Esophagus muscularis mucosa (tissue), 4 donors: ENCODE measurements at regions not wholly inside any gene's neighbourhood (a gene's known extent, or its start where the extent isn't known, plus 50 kb on each side); places are given as distances from the start of the nearest gene placed in this dataset.

Source experiments
- DNase-seq: peaks from one replicate; pipeline ENCODE4 v3.0.0-alpha.2; 2017; ENCODE audit errors: extremely low spot score
- H3K27ac ChIP-seq, 4 donors: fragments of 200-600 bp; sonication (generic); replicated peaks in 1 of 4; 1 replicate in 3 of 4; 2 replicates in 1 of 4; pipeline ENCODE4 v1.5.1; 2016 to 2019; ENCODE audit warnings: mild to moderate bottlenecking in 1 of 4
- H3K27me3 ChIP-seq, 4 donors: fragments of 200-600 bp; sonication (generic); one replicate each; pipeline versions ENCODE4 v1.5.1 to v1.6.0; 2016 to 2019
- H3K36me3 ChIP-seq, 4 donors: fragments of 200-600 bp; sonication (generic); one replicate each; pipeline ENCODE4 v1.5.1; 2016 to 2019
- H3K4me1 ChIP-seq, 4 donors: fragments of 200-600 bp; sonication (generic); one replicate each; pipeline ENCODE4 v1.5.1; 2016 to 2019
- H3K4me3 ChIP-seq, 4 donors: fragments of 200-600 bp; sonication (generic); 1 replicate in 2 of 4; 2 replicates in 2 of 4; pipeline ENCODE4 v1.5.1; 2016 to 2019; ENCODE audit warnings: mild to moderate bottlenecking in 4 of 4, moderate library complexity in 1 of 4
- H3K9me3 ChIP-seq, 4 donors: fragments of 200-600 bp; sonication (generic); 1 replicate in 3 of 4; 2 replicates in 1 of 4; pipeline ENCODE4 v1.5.1; 2016 to 2019
- EP300 ChIP-seq: sonication (generic); formaldehyde crosslinking; IDR thresholded peaks from one replicate; pipeline ENCODE4 v1.6.1; 2017; ENCODE audit warnings: antibody characterized with exemption
- POLR2A ChIP-seq: fragments of 450-650 bp; IDR thresholded peaks from one replicate; pipeline ENCODE4 v1.6.1; 2017; ENCODE audit warnings: antibody characterized with exemption, moderate library complexity, mild to moderate bottlenecking, low read depth
- POLR2AphosphoS5 ChIP-seq, 2 donors: sonication (generic); formaldehyde crosslinking; IDR thresholded peaks; one replicate each; pipeline ENCODE4 v1.6.1; 2017; ENCODE audit warnings: antibody characterized with exemption in 2 of 2
- WGBS: methylation state at CpG from one replicate; pipeline ENCODE4 v1.1.5; 2018; 5-methylcytosine and 5-hydroxymethylcytosine counted together
- intact Hi-C: fragments of 100-400 bp; cut with DNase I; formaldehyde crosslinking; loops from one replicate; pipeline ENCODE4 v1.15.1; 2023
- TF ChIP-seq, protein P1 (sequence below), 3 experiments: fragments of 200-600 bp in 2 of 3; fragments of 450-650 bp in 1 of 3; sonication (generic) in 2 of 3; IDR thresholded peaks; one replicate each; pipeline ENCODE4 v1.5.1; 2017 to 2019; ENCODE audit warnings: antibody characterized with exemption in 3 of 3, mild to moderate bottlenecking in 2 of 3, moderate library complexity in 1 of 3

DNA sequence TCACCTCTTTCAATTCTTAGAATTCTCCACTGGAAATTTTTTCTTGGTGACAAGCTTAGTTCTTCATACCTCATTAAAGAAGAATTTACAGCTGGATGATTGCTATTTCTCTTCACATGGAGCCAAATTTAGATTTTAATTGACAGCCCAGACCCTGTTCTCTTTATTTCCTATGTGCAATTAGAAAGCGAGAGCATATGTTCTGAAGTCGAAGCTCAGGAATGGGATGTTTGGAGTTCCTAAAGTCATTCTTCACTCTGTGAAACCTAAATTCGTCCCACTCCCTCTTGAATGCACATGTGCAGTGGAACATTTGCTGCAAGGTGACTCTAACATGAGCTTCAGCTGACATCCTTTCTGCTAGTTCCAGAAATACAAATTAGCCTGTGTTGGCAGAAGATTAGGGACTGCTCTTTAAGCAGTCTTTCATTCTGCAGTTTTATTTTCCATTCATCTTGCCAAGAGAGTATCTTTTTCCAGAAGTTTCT is 129.3 kb upstream of the KCNJ16 start:
- DNase-seq = no peak
- TF ChIP-seq POLR2AphosphoS5 (IDR thresholded peaks at IDR 0.05) = peak in 1 of 2 donors; percentile 30
- TF ChIP-seq, protein P1, sequence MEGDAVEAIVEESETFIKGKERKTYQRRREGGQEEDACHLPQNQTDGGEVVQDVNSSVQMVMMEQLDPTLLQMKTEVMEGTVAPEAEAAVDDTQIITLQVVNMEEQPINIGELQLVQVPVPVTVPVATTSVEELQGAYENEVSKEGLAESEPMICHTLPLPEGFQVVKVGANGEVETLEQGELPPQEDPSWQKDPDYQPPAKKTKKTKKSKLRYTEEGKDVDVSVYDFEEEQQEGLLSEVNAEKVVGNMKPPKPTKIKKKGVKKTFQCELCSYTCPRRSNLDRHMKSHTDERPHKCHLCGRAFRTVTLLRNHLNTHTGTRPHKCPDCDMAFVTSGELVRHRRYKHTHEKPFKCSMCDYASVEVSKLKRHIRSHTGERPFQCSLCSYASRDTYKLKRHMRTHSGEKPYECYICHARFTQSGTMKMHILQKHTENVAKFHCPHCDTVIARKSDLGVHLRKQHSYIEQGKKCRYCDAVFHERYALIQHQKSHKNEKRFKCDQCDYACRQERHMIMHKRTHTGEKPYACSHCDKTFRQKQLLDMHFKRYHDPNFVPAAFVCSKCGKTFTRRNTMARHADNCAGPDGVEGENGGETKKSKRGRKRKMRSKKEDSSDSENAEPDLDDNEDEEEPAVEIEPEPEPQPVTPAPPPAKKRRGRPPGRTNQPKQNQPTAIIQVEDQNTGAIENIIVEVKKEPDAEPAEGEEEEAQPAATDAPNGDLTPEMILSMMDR (IDR thresholded peaks at IDR 0.05) = no peak
- Histone ChIP-seq H3K27ac (peak overlapping the region; percentile 9 to 50 (median 27)), H3K4me3 (no peak overlapping the region), H3K4me1 (peaks cover 10 to 17% (median 16%) of the 10 kb centered on the region in 4 donors), H3K27me3 (no peaks in the 10 kb centered on the region), H3K36me3 (no peaks in the 10 kb centered on the region), H3K9me3 (no peaks in the 10 kb centered on the region)
- WGBS = 24% methylated on average over 3 of the region's 3 CpGs
- intact Hi-C loops = no loop called here

DNA sequence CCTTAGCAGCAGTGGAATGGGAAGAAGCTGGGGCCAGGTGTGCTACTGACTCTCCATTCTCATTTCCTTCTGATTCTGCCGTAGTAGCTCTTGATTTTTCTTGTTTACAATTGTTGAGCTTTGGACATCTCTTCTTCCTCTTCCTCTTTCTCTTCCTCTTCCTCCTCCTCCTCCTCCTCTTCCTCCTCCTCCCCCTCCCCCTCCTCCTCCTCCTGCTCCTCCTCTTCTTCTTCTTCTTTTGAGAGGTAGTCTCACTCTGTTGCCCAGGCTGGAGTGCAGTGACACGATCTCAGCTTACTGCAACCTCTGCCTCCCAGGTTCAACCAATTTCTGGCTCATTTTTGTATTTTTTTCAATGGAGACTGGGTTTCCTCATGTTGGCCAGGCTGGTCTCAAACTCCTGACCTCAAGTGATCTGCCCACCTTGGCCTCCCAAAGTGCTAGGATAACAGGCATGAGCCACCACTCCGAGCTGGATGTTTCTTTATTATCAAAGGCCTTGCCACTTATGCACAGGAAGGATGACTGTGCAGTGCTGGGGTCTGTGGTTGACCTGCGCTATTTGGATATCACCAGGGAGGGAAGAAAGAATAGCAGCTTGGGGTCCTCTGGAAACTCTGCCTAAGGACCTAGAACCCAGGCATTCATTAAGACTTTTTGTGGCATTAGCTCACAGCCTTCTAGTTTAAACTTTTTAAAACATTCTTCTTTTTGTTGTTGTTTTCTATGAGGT is 127.8 kb upstream of the KCNJ16 start:
- WGBS = 79% methylated on average over 4 of the region's 4 CpGs
- Histone ChIP-seq H3K9me3 (no peaks in the 10 kb centered on the region), H3K4me1 (peaks cover 10 to 17% (median 16%) of the 10 kb centered on the region in 4 donors), H3K27ac (no peak overlapping the region), H3K27me3 (no peaks in the 10 kb centered on the region), H3K36me3 (no peaks in the 10 kb centered on the region), H3K4me3 (no peak overlapping the region)
- intact Hi-C loops = no loop called here
- no peak for DNase-seq
- no peak for TF ChIP-seq POLR2AphosphoS5 (IDR thresholded peaks at IDR 0.05)
- TF ChIP-seq, protein P1 (IDR thresholded peaks at IDR 0.05) = no peak

DNA sequence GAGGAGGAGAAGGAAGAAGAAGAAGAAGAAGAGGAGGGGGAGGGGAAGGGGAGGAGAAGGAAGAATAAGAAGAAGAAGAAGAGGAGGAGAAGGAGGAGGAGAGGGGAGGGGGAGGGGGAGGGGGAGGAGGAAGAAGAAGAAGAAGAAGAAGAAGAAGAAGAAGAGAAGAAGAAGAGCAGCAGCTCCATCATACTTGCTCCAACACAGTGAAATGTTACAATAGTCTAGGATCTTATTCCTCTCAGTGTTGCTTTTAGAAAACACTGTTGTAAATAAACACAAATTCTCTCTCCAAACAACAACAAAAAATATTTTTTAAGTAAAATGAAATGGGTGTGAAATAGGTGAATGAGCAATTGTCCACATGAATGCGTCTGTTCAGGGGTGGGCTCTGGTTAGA is 126.6 kb upstream of the KCNJ16 start:
- no peak for DNase-seq
- 100% methylated on average over 1 of the region's 1 CpG for WGBS
- Histone ChIP-seq H3K36me3 (no peaks in the 10 kb centered on the region), H3K9me3 (no peaks in the 10 kb centered on the region), H3K4me3 (no peak overlapping the region), H3K27ac (no peak overlapping the region), H3K4me1 (peaks cover 10 to 17% (median 16%) of the 10 kb centered on the region in 4 donors), H3K27me3 (no peaks in the 10 kb centered on the region)
- intact Hi-C loops = no loop called here
- no peak for TF ChIP-seq POLR2AphosphoS5 (IDR thresholded peaks at IDR 0.05)

DNA sequence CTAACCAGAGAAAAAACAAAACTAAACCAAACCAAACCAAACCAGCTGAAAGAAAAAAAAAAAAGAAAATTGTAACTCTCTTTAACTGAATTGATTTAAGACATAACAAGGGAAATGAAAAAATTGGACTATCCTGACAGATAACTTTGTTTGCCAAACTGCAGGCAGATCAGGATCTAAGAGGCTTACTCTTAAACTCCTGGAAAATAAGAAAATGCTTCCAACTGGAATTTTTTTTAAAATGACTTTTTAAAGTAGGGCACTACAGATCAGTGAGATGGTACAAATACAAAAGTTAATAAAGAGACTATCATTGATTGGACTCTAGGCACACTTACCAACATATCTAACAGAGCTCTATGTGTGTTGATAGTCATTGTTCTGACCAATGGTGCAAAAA is 125.5 kb upstream of the KCNJ16 start:
- no peaks in the 10 kb centered on the region for H3K36me3 ChIP-seq
- no peak overlapping the region for H3K4me3 ChIP-seq
- no peak for DNase-seq
- no peak overlapping the region for H3K27ac ChIP-seq
- intact Hi-C loops = no loop called here
- H3K27me3 ChIP-seq = no peaks in the 10 kb centered on the region
- peaks cover 10 to 17% (median 16%) of the 10 kb centered on the region in 4 donors for H3K4me1 ChIP-seq
- TF ChIP-seq, protein P1 (IDR thresholded peaks at IDR 0.05) = no peak
- no peak for TF ChIP-seq POLR2AphosphoS5 (IDR thresholded peaks at IDR 0.05)
- TF ChIP-seq POLR2A = no peak
- no peak for TF ChIP-seq EP300
- no peaks in the 10 kb centered on the region for H3K9me3 ChIP-seq

DNA sequence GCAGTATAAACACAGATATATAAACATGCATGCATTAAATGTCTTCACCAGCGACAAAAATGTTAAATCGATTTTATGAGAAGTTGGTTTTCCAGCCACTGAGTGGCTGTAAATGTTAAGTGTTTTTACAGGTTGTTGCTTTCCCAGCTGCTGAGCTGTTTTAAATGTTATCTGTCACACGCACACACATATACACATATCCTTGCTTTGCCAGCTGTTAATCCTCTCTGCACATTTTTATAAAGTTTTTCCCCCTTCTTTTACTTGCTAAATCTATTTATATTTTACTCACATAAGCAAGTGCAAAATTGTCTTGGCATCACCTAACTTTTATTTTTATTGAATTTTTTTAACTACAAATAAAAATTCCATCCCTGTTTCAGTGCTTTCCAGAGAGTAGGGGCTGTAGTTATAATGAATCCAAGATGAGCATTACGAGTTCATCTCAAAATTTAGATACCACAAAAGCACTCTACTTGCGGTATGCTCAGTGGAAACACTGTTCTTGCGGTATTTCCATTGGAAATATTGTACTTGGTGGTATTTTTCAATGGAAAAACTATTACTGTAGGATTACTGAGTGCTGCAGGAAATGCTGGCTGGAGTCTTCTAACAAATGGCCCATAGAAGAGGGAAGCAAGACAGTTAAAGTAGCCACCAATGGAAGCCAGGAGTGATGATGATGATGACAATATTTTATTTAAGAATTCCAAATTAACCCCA is 124.9 kb upstream of the KCNJ16 start:
- TF ChIP-seq, protein P1 (IDR thresholded peaks at IDR 0.05) = no peak
- TF ChIP-seq POLR2A (no peak), POLR2AphosphoS5 (IDR thresholded peaks at IDR 0.05) (no peak), EP300 (no peak)
- no peak overlapping the region for H3K4me3 ChIP-seq
- 75% methylated on average over 6 of the region's 6 CpGs for WGBS
- no peaks in the 10 kb centered on the region for H3K36me3 ChIP-seq
- no peaks in the 10 kb centered on the region for H3K9me3 ChIP-seq
- no peak overlapping the region for H3K27ac ChIP-seq
- no peaks in the 10 kb centered on the region for H3K27me3 ChIP-seq
- no peak for DNase-seq
- intact Hi-C loops = no loop called here
- peaks cover 10 to 17% (median 14%) of the 10 kb centered on the region in 4 donors for H3K4me1 ChIP-seq
